Esophagus squamous epithelium (tissue), 5 donors: ENCODE measurements at regions not wholly inside any gene's neighbourhood (a gene's known extent, or its start where the extent isn't known, plus 50 kb on each side); places are given as distances from the start of the nearest gene placed in this dataset.

Experiments
- DNase-seq: peaks from one replicate; lab custom pipeline; 2025; lab: John Stamatoyannopoulos, UW
- H3K27ac ChIP-seq, 4 donors: fragments of 200-600 bp; sonication (generic); one replicate each; pipeline ENCODE4 v1.5.1; 2016 to 2019; ENCODE audit warnings: mild to moderate bottlenecking in 1 of 4
- H3K27me3 ChIP-seq, 4 donors: fragments of 200-600 bp; sonication (generic); 1 replicate in 3 of 4; 2 replicates in 1 of 4; pipeline versions ENCODE4 v1.5.1 to v1.6.0; 2017 to 2021; ENCODE audit warnings: antibody characterized with exemption in 1 of 4
- H3K36me3 ChIP-seq, 3 donors: fragments of 200-600 bp; sonication (generic); one replicate each; pipeline ENCODE4 v1.5.1; 2016 to 2019
- H3K4me1 ChIP-seq, 3 donors: fragments of 200-600 bp; sonication (generic); one replicate each; pipeline ENCODE4 v1.5.1; 2017 to 2019
- H3K4me3 ChIP-seq, 4 donors: fragments of 200-600 bp; sonication (generic); 1 replicate in 3 of 4; 2 replicates in 1 of 4; pipeline ENCODE4 v1.5.1; 2016 to 2019; ENCODE audit warnings: mild to moderate bottlenecking in 2 of 4, moderate library complexity in 1 of 4
- H3K9me3 ChIP-seq, 3 donors: fragments of 200-600 bp; sonication (generic); one replicate each; pipeline ENCODE4 v1.5.1; 2016 to 2019
- POLR2A ChIP-seq, 4 donors: fragments of 450-650 bp; IDR thresholded peaks; one replicate each; pipeline ENCODE4 v1.6.1; 2017; ENCODE audit warnings: antibody characterized with exemption in 4 of 4, mild to moderate bottlenecking in 4 of 4, moderate library complexity in 3 of 4
- WGBS, 2 donors: methylation state at CpG; one replicate each; pipeline ENCODE4 v1.1.5; 2018; 5-methylcytosine and 5-hydroxymethylcytosine counted together
- intact Hi-C: fragments of 100-400 bp; cut with DNase I; formaldehyde crosslinking; loops from one replicate; pipeline ENCODE4 v1.15.0; 2022
- TF ChIP-seq, protein P1 (sequence below), 6 experiments: fragments of 450-650 bp in 4 of 6; fragments of 200-600 bp in 2 of 6; sonication (generic) in 2 of 6; IDR thresholded peaks; one replicate each; pipeline ENCODE4 v1.5.1; 2016 to 2019; ENCODE audit warnings: antibody characterized with exemption in 6 of 6, mild to moderate bottlenecking in 4 of 6, moderate library complexity in 4 of 6
- donor health status: DM: yes; HTN: yes; CAD: no.

DNA sequence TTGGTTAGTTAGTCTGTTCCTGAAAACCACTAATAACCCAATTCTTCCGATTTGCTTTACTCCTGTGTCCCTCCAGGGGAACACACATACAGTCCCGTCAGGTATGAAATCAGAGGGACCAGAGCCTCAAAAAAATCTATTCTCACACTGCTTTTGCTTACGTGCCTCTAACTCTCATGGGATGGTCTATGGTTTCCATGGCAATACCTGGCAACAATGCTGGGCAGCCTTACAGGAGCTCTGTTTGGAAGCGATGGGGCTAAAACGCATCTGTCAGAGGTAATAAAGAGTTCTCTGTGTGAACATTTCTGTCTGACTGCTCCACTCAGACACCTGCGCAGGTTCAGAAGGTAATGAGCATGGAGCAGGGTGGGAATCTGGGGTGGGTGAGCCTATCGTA is 376.2 kb downstream of the GXYLT1 start:
- DNase-seq: no peak
- Histone ChIP-seq H3K9me3 (no peaks in the 10 kb centered on the region), H3K36me3 (no peaks in the 10 kb centered on the region), H3K4me3 (no peak overlapping the region), H3K27ac (no peak overlapping the region), H3K27me3 (no peaks in the 10 kb centered on the region), H3K4me1 (no peaks in the 10 kb centered on the region)
- intact Hi-C loops: no loop called here
- 81 to 88% methylated on average over 3 to 7 of the region's 7 CpGs for WGBS, 2 donors
- TF ChIP-seq POLR2A (IDR thresholded peaks at IDR 0.05): no peak
- TF ChIP-seq, protein P1, sequence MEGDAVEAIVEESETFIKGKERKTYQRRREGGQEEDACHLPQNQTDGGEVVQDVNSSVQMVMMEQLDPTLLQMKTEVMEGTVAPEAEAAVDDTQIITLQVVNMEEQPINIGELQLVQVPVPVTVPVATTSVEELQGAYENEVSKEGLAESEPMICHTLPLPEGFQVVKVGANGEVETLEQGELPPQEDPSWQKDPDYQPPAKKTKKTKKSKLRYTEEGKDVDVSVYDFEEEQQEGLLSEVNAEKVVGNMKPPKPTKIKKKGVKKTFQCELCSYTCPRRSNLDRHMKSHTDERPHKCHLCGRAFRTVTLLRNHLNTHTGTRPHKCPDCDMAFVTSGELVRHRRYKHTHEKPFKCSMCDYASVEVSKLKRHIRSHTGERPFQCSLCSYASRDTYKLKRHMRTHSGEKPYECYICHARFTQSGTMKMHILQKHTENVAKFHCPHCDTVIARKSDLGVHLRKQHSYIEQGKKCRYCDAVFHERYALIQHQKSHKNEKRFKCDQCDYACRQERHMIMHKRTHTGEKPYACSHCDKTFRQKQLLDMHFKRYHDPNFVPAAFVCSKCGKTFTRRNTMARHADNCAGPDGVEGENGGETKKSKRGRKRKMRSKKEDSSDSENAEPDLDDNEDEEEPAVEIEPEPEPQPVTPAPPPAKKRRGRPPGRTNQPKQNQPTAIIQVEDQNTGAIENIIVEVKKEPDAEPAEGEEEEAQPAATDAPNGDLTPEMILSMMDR (IDR thresholded peaks at IDR 0.05): no peak

DNA sequence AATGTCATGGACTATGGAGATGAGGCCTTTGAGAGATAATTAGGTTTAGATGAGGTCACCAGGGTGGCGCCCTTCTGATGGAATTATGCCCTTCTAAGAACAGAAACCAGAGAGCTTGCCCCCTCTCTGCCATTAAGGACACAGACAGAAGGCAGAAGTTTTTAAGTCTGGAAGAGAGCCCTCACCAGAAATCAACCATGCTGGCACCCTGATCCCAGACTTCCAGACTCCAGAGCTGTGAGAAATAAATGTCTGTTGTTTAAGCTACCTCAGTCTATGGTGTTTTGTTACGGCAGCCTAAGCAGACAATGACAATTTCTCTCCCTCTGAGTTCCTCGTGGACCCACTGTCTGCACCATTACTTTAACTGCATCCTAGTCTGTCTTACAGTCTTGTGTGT is 382.0 kb downstream of the GXYLT1 start:
- Histone ChIP-seq H3K36me3 (no peaks in the 10 kb centered on the region), H3K4me1 (no peaks in the 10 kb centered on the region), H3K27me3 (no peaks in the 10 kb centered on the region), H3K27ac (no peak overlapping the region), H3K4me3 (no peak overlapping the region), H3K9me3 (no peaks in the 10 kb centered on the region)
- no peak for TF ChIP-seq POLR2A (IDR thresholded peaks at IDR 0.05)
- TF ChIP-seq, protein P1 (IDR thresholded peaks at IDR 0.05): no peak
- intact Hi-C loops: no loop called here
- DNase-seq: no peak
- 57 to 75% methylated on average over 3 of the region's 3 CpGs for WGBS, 2 donors

DNA sequence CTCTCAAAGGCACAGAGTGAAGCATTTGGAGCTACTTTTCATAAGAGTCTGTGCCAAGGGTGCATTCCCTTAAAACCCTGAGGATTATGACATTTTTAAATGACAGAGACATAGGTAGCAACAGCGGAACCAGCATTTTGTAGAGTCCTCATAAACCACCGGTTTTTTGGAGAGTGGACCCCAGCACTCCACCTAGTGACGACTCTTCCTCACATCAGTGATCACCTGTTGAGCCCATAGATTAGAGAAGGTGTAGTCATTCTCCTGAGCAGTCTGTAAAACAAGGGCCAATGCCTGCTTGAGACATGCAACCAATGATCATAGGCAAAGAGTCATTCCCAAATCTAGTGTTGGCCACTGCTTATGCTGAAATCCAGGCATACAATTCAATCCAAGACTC is 399.1 kb downstream of the GXYLT1 start:
- no peaks in the 10 kb centered on the region for H3K36me3 ChIP-seq
- H3K4me3 ChIP-seq: no peak overlapping the region
- no peaks in the 10 kb centered on the region for H3K9me3 ChIP-seq
- no peaks in the 10 kb centered on the region for H3K4me1 ChIP-seq
- 72 to 77% methylated on average over 3 of the region's 3 CpGs for WGBS, 2 donors
- no peaks in the 10 kb centered on the region for H3K27me3 ChIP-seq
- TF ChIP-seq, protein P1 (IDR thresholded peaks at IDR 0.05): no peak
- TF ChIP-seq POLR2A (IDR thresholded peaks at IDR 0.05): no peak
- H3K27ac ChIP-seq: no peak overlapping the region
- intact Hi-C loops: no loop called here
- DNase-seq: no peak

DNA sequence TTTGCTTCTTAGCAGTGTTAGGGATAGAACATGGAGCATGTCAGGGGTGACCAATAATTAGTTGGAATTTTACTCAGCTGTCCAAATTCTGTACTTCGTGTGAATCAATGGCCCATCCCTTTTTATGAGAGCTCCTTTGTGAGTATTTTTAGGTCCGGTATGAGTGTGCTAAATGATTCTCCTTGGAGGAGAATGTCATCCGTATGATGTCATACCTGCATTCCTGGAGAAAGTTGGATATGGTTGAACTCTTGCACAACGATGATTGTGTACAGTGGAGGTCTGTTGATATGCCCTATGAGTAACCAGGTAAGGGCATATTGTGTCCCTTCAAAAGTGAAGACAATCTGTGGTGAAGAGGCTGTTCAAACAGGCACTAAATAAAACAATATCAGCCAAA is 400.8 kb downstream of the GXYLT1 start:
- TF ChIP-seq POLR2A (IDR thresholded peaks at IDR 0.05): no peak
- TF ChIP-seq, protein P1 (IDR thresholded peaks at IDR 0.05): no peak
- 85 to 91% methylated on average over 4 of the region's 4 CpGs for WGBS, 2 donors
- Histone ChIP-seq H3K27ac (no peak overlapping the region), H3K4me1 (no peaks in the 10 kb centered on the region), H3K36me3 (no peaks in the 10 kb centered on the region), H3K27me3 (no peaks in the 10 kb centered on the region), H3K4me3 (no peak overlapping the region), H3K9me3 (no peaks in the 10 kb centered on the region)
- DNase-seq: no peak
- intact Hi-C loops: no loop called here

DNA sequence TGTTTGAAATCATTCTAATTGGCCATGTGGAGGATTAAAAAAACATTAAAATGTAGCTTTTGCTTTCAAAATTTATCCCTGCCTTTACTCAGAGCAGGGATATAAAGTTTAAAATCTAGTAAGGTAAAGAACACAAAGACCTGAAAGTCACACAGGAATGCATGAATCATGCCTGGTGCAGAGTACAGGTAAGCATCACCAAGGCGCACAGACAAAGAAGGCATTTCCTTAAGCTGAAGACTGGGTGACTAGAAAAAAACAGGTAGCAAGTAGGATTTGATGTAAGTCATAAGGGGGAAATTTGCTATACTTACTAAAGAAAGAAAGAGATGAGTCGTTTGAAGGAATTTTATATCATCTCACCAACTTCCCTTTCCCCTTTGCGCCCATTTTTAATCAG is 405.6 kb downstream of the GXYLT1 start:
- no peak for DNase-seq

More for the DNA sequence above, 405.6 kb downstream of the GXYLT1 start:
- H3K4me3 ChIP-seq: no peak overlapping the region
- H3K27ac ChIP-seq: no peak overlapping the region
- WGBS, 2 donors: 68 to 76% methylated on average over 3 of the region's 3 CpGs
- no peaks in the 10 kb centered on the region for H3K27me3 ChIP-seq
- intact Hi-C loops: no loop called here
- no peaks in the 10 kb centered on the region for H3K36me3 ChIP-seq
- no peak for TF ChIP-seq POLR2A (IDR thresholded peaks at IDR 0.05)
- TF ChIP-seq, protein P1 (IDR thresholded peaks at IDR 0.05): no peak
- H3K9me3 ChIP-seq: no peaks in the 10 kb centered on the region
- H3K4me1 ChIP-seq: no peaks in the 10 kb centered on the region
